GM19395 (cell line): ENCODE measurements at regions not wholly inside any gene's neighbourhood (a gene's known extent, or its start where the extent isn't known, plus 50 kb on each side); places are given as distances from the start of the nearest gene placed in this dataset.
"Not testable (repeated sequence)": the region's sequence is repeated elsewhere in the genome, so short reads cannot be mapped to it uniquely, and the experiment has no call there.

Source experiments
- ATAC-seq: cut with Tn5 transposase; IDR thresholded peaks from one replicate; pipeline ENCODE4 v1.9.1; 2021; ENCODE audit warnings: mild to moderate bottlenecking, moderate library complexity; ENCODE audit not compliant: unreplicated experiment

DNA sequence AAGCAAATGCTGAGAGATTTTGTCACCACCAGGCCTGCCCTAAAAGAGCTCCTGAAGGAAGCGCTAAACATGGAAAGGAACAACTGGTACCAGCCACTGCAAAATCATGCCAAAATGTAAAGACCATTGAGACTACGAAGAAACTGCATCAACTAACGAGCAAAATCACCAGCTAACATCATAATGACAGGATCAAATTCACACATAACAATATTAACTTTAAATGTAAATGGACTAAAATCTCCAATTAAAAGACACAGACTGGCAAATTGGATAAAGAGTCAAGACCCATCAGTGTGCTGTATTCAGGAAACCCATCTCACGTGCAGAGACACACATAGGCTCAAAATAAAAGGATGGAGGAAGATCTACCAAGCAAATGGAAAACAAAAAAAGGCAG lies 702.7 kb upstream of the INTU start:
- ATAC-seq, result not testable (repeated sequence)

DNA sequence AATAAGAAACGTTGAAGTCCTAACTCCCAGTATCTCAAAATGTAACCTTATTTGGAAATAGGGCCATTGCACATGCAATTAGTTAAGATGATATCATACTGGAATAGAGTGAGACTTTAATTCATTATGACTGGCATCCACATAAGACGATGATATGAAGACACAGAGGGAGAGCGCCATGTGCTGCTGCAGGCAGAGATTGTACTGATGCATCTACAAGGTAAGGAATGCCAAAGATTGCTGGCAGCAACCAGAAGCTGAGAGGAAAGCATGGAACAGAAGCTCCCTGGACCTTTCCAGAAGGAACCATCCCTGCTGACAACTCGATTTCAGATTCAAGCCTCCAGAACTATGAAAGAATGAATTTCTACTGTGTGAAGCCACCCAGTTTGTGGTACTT lies 697.0 kb upstream of the INTU start:
- ATAC-seq, result no peak

DNA sequence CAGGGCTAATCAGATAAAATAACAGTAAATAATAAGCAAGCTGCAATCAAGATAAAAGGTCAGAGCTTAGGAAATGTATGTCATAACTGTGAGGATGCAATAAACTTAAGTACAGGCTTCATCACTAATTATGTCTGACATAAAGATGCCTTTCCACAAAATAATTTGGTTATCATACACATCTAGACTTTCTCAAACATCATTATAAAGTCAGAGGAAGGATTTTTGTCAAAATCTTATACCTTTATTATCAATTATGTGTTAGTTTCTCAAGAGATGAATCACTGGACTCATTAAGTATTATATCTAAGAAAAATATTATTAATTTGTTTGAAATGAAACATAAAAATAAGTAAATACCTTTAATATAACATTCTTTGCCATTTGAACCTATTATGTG lies 695.4 kb upstream of the INTU start:
- ATAC-seq, result no peak

DNA sequence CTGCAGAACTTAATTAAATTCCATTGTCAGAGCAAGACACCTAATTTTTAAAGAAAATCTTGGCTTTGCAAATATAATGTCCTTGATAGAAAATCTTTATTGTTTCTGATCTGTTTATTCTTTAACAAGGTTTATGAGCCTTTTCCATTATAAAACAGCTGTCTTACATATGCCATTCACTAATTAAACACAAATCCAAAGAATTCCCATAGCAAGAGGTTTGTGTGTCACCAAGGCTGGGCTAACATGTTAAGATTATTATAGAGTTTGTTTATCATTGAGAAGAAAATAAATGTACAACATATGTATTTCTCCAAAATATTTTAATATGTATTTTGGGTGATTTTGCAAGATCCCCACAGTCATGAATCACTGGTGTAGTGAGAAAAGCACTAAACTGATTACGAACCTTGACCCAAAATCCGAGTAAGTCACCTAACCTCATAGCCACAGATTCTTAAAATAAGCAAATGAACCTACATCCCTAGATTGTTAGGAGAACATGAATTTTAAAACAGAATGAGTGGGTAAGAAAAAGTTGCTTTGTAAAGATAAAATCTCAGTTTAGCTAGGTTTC lies 694.8 kb upstream of the INTU start:
- no peak for ATAC-seq

DNA sequence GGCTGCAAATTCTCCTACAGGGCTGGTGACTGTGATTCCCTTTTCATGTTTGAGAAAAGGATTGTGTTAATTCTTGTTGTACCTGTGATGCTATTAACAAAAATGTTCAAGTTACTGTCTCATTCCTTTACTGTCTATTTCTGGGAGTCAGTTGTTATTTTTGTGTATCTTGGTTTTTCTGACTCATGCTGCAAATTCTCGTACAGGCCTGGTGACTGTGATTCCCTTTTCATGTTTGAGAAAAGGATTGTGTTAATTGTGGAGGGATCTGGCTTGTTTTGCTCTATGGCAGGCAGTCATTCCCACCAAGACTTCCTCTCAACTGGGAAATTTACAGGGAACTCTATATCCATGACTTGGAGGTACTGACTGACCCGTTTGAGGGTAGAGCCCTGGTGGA lies 693.4 kb upstream of the INTU start:
- ATAC-seq, result no peak

DNA sequence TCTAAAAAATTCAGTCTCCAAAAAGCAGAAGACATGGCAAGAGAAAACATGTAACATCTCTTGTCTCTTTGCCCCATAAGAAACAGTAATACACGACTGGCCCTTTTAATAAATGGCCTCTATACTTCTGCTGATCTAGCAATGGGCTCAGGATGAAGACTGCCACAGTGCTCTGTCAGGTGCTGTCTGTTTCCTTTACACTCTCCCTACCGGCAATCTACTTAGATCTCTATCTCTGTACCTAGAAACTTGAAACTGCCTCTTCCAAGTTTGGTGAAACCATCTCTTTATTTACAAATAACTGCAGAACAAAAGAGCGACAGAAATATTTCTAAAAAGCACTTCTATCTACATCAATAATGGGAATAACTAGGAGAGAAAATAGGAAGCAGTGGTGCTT lies 685.2 kb upstream of the INTU start:
- ATAC-seq, result no peak

DNA sequence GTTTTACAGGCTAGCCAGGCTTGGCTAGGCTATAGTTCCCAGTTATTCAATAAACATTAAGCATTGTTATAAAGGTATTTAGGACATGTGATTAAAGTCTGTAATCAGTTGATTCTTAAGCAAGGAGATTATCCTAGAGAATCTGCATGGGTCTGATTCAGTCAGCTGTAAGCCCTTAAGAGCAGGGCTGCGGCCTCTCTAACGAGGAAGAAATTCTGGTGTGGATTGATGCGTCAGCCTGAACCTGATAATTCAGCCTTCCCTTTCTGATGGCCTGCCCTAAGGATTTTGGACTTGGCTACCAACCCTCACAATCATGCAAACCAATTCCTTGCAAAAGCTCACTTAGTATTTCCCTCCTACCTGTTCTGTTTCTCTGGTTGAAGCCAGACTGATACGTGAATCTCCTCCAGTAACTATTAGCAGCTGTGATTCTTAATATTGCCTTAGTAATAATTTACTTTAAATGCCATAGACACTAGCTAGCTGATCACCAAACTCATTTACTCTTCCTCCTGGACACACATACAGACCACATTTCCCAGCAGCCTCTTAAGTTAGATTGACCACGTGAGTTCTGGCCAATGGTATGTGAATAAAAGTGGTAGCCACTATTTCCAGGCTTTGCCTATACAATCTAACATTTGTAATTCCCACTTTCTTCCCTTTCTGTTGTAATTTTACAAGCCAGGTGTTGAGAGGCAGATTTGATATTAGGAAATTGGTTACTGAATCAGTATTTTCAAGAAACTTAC lies 678.0 kb upstream of the INTU start:
- ATAC-seq, result no peak

DNA sequence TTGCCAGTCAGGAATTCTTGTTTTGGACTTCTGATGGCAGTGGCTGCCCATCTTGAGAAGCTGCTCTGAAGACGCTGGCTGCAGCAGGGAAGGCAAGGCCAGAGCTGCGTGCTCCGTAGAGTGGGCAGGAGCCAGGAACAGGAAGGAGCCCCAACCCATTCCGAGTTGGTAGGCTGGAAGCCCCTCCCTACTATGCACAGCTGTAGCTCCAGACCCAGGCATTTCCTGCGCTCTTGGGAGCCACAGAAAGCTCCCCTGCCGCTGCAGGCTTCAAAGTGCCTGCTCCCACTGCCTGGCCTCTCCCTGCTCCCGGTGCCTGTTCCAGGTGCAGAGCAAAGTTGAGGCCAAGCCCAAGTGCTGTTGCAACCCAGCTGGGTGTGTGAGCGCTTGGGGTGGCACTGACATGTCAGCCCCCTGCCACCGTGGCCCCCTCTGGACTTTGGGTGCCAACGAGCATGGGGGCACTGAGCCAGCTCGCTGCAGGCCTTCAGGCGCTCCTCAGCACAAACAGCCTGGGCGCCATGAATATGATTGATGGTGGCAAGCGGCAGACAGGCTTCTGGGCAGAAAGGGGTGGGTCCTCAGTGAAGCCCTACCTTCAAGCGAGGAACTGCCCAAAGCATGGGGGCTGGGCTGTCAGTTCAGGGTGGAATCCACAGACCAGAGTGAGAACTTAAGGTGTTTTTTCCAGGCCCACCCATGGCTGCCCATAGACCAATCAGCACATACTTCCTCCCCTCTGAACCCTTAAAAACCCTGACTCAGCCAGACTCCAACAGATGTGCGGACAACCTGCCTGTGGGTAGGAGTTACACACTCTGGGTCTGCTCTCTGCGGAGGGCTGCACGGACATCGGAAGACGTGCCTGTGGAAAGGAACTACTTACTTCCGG lies 677.2 kb upstream of the INTU start:
- ATAC-seq, result no peak

DNA sequence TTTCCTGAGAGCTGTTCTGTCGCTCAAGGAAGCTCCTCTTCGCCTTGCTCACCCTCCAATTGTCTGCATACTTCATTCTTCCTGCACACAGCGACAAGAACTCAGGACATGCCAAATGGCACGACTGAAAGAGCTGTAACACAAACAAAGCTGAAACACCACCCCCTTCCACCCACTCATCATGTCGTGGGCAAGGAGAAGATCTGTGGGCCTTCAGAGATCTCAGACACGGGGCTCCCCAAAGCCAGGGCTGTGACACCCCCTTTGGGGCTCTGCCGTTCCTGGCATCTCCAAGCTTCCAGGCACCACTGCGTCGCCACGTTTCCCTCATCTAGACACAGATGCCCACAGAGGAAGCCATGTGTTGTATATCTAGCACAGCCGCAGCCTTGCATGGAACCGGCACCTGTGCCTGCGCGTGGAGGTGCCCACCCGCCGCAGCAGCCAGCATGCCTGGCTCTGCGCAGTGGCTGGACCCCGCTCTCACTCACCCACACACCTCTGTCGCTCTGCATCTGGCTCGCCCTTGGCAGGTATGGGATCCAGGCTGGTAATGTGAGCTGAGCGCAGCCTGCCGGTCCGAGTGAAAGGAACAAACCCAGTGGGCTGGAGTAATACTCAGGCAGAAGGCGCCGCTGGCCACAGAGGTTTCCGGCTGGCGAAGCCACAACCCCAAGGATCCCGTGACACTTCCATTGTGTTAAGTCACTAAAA lies 676.4 kb upstream of the INTU start:
- ATAC-seq, result no peak

DNA sequence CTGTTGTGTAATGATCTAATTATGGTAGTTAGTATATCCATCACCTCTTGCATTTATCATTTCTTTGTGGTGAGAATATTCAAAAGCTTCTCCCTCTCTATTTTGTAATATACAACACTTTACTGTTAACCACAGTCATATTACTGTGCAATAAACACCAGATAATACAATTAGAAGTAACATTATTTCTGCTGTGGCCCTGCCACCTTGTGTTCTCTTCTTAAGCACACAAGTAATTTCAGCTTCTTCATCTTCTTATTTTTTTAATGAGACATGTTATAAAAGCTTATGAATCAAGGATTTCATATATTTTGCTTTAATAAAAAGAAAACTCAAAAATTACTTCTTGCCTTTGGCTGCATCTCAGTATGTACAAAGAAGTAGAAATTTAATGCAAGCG lies 675.2 kb upstream of the INTU start:
- no peak for ATAC-seq

DNA sequence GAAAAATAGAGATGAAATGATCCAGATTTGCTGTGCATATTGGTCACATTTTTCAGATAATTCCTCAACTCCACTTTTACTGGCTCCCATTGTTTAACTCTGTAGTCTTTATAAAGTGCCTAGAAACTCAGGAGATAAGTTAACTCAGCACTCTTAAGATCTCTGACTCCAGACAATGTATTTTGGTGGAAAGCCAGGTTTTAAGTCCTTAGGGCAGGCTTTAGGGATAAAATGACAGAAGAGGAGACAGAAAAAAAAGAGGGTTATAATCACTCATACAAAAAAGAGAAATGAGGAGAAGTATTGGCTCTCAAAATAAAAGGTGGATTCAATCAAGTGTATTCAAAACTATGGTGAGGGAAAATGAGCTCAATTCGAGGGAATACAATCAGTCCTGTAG lies 674.8 kb upstream of the INTU start:
- no peak for ATAC-seq

DNA sequence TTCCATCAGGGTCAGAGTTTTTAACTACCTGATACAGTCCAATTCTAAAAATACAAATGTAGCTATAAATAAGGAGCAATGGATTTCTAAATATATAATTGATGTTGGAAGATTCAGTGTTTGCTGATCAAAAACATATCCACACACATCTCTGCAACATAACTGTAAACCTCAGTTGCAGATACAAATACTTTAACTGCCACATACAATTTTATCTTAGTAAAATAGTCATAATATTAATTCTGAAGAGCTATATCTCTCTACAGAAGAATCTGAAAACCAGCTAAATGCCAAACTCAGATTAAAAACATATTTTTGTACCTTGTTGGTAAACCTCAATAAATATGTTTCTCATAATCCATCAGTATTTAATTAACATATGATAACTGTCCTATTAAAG lies 674.3 kb upstream of the INTU start:
- ATAC-seq, result no peak

DNA sequence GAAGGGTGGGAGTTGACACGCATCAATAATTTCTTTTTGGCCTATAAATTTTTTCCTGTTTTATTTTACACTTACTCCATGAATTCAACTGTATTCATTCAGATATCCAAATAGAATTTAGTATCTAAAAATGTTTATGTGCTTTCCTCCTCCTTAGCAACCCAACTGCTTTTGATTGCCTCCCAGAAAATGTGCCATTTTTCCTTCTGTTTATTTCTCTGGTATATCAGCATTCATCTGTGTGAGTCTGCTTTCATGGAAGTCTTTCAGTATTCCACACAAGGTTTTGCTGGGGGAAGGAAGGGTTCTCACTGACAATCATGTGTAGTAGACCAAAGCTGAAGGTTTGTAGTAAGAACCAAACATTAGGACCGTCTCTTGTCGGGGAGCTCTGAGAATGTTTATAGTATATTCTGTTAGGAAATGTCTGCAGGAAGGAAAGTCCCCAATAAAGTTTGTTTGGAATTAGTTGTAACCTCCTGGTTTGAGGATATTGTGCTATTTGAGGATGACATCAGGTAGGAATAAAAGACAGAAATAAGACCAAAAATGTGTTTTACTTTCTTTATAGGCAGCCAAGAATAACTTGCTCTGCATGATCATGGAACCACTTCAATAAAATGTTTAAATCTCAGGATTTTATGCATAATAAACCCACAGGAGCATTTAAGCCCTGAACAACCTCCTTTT lies 673.6 kb upstream of the INTU start:
- ATAC-seq, result no peak

DNA sequence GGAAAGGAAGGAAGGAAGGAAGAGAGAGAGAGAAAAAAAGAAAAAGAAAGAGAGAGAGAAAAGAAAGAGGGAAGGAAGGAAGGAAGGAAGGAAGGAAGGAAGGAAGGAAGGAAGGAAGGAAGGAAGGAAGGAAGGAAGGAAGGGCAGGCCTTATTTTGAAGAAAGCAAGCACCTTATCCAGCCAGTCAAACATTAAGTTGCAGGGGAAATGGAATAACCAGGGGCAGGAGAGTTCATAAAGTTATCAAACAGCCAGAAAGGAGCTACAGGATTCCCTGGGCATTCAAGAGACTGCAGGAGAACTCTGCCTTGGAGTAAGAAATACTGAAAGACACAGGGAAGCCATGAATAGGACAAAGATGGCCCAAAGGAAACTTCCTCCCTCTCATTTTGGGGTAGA lies 672.0 kb upstream of the INTU start:
- no peak for ATAC-seq

DNA sequence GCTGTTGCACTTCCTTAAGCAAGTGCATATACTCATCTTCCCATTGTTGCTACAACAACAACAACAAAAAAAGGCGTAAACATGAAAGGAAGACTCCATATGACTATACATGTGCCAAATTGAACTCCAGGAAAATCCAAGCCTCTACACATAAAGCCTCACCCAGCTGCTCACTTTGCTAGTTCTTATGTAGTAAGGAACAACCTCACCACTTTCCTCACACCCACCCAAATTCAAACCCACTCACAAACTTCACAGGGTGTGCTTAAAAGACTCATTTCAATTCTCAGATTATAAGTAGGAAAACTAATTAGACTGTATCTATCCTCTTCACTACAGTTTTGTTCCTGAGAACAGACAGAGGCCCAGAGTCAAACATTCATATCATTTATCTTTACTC lies 671.1 kb upstream of the INTU start:
- no peak for ATAC-seq

DNA sequence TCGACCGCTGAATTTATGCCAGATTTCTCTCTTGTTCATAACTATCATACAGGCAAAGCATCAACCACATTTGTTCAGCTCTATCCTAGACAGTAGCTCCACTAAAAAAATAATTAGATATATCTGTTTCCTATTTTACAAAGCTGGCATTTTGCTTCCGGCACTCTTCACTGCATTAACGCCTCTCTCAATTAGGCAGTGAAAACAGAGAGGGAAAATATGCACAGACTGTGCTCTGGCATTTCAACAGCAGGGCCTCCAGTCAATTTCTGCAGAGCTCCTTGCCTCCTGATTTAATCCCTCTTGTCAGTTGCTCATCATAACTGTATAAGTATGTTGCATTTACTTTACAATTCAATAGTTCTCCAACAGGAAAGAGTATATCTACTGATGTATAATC lies 666.9 kb upstream of the INTU start:
- ATAC-seq, result no peak

DNA sequence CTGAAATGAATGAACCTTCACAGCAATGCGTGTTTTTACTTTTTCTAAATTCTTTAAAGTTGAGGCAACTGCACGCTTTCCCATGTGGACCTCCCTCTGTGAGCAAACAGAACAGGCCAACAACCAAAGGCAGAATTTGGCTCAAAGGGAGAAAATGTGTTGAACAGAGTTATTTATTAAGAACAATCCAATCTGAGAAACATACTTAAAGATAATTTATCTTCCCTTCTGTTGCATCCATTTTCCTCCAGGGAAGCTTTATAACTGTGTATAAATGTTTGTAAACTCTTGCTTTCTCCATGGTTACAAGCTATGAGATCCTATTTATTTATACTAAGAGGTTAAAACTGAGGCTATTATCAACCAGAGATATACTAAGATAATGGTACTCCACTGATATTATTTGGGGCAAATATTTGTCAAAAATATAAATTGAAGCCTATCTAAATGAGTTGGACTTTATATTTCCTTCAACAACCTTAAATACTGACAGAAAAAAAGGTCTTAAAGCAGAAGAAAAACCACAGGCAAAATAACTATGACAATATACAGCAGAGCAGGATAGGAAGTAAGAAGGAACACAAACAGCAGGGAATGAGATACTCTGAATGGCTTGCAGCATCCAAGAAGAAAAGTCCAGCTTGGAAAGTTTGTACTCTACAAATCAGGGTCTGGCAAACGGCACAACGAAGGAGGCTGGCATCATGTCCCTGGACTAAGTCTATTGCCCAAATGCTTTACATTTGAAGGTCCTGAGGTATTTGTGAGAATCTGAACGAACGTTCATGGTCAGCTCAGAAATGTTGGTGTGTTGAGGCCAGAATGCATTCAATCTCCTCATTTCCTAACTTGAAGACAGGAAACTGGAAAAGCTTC lies 663.2 kb upstream of the INTU start:
- ATAC-seq, result no peak

DNA sequence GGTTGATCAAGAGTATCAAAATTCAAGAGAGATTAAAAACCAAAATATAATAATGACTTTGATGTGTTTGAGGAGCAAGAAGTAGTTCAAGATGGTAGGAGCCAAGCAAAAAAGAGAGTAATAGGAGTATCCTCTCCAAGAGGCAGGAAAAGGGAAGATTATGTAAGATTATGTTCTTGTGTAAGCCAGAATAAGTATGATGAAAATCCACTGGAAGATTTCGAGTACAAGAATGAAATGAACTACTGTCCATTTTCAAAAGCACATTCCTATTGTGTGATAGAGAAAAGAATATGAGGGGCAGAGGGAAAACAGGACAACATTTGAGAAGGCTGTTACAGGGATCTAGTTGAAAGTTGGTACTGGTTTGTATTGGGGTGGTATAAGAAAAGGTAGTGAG lies 659.6 kb upstream of the INTU start:
- ATAC-seq, result no peak

DNA sequence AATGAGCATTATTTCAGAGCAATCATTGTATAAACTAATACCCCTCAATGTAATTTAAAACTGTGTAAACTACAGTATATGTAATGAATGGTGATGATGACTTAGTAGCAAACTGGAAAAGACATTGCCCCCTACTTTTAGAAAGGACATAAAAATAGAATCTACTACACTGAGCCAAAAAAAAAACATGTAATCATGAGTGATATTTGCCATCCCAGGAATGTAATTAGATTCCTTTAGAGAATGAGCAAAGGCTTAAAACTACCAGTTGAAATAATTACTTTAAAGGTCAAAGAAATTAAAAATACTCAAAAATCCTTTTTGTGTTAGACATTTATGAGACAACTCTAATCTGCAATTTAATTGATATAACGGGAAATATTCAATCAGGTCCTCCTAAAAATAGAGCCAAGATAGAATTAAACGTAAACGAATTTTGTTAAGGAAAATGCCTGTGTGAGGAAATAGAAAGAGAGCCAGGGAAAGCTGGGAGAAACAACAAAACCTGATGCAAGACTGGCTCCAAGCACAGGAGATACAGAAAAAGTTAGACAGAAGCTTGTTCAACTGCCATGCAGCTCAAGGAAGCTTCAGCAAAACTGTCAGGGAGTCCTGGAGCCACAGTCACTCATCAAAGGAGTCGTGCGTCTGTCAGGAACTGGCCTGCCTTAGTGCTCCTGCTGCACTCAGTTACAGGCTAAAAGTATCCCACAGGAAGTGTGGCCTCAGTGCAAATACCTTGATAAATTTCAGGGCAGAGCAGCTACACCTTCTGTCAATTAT lies 655.7 kb upstream of the INTU start:
- no peak for ATAC-seq
